ENCODE measurements at regions not wholly inside any gene's neighbourhood (a gene's known extent, or its start where the extent isn't known, plus 50 kb on each side); places are given as distances from the start of the nearest gene placed in this dataset.

DNA sequence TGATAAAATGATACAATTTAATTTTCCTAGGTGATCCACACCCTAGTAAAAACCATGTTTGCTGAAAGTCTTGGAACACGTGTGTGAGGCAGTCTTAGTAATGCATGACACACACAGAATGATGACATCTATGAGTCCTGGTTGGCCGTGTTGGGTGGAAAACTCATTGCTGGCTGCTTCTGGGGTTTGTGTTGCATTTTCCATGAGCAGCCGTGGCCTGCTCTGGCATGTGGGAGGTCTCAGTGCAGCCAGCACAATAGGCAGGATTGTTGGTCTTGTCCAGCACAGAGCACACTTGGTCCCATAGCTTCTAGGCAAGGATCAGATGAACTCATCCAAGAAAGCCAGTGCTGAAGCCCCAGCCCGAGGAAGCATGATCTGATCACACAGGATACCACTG lies 172.8 kb upstream of the UBE3A start:
- Histone ChIP-seq H3K27ac (ENCODE audit: low read length) (no peak overlapping the region), H3K79me2 (ENCODE audit: low read length) (no peaks in the 10 kb centered on the region), H3K36me3 (replicated peaks; ENCODE audit: low read depth, low read length) (no peaks in the 10 kb centered on the region), H3K4me3 (ENCODE audit: low read length) (no peak overlapping the region), H3K9ac (ENCODE audit: low read length) (no peak overlapping the region), H4K20me1 (ENCODE audit: insufficient read depth, low read length) (no peaks in the 10 kb centered on the region), H3K4me1 (ENCODE audit: low read length) (no peaks in the 10 kb centered on the region), H3K4me2 (ENCODE audit: low read length) (no peak overlapping the region), H2AFZ (ENCODE audit: low read depth, low read length) (no peak overlapping the region), H3K9me3 (ENCODE audit: insufficient read depth, low read length) (no peaks in the 10 kb centered on the region), H3K27me3 (ENCODE audit: low read depth, low read length) (no peaks in the 10 kb centered on the region)
- TF ChIP-seq EZH2phosphoT487 (IDR thresholded peaks at IDR 0.05; ENCODE audit: low read depth): no peak
- TF ChIP-seq, protein P1, sequence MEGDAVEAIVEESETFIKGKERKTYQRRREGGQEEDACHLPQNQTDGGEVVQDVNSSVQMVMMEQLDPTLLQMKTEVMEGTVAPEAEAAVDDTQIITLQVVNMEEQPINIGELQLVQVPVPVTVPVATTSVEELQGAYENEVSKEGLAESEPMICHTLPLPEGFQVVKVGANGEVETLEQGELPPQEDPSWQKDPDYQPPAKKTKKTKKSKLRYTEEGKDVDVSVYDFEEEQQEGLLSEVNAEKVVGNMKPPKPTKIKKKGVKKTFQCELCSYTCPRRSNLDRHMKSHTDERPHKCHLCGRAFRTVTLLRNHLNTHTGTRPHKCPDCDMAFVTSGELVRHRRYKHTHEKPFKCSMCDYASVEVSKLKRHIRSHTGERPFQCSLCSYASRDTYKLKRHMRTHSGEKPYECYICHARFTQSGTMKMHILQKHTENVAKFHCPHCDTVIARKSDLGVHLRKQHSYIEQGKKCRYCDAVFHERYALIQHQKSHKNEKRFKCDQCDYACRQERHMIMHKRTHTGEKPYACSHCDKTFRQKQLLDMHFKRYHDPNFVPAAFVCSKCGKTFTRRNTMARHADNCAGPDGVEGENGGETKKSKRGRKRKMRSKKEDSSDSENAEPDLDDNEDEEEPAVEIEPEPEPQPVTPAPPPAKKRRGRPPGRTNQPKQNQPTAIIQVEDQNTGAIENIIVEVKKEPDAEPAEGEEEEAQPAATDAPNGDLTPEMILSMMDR (IDR thresholded peaks at IDR 0.05; ENCODE audit: low read depth, low read length): no peak

DNA sequence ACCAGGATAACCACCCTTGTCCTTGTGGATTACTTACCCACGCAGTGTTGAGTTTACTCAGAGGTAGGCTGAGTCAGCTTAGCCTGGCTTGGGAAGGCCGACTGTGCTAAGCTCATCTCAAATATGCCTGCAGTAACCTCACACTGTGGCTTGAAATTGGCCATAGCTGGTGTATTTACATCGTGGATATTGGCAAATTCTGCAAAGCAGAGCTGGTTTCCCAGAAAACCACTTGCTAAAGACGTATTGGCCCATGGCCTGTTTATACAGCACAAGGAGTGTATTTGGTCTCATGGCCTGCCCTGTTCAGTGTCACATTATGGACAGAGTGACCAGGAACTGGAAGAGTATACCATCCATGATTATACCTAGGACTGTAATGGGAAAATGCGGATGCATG lies 170.5 kb upstream of the UBE3A start:
- Histone ChIP-seq H4K20me1 (ENCODE audit: insufficient read depth, low read length) (no peaks in the 10 kb centered on the region), H3K27me3 (ENCODE audit: low read depth, low read length) (no peaks in the 10 kb centered on the region), H3K4me3 (ENCODE audit: low read length) (no peak overlapping the region), H3K79me2 (ENCODE audit: low read length) (no peaks in the 10 kb centered on the region), H3K36me3 (replicated peaks; ENCODE audit: low read depth, low read length) (no peaks in the 10 kb centered on the region), H3K4me2 (ENCODE audit: low read length) (no peak overlapping the region), H3K27ac (ENCODE audit: low read length) (no peak overlapping the region), H2AFZ (ENCODE audit: low read depth, low read length) (no peak overlapping the region), H3K4me1 (ENCODE audit: low read length) (no peaks in the 10 kb centered on the region), H3K9me3 (ENCODE audit: insufficient read depth, low read length) (no peaks in the 10 kb centered on the region), H3K9ac (ENCODE audit: low read length) (no peak overlapping the region)
- TF ChIP-seq, protein P1 (IDR thresholded peaks at IDR 0.05; ENCODE audit: low read depth, low read length): no peak

DNA sequence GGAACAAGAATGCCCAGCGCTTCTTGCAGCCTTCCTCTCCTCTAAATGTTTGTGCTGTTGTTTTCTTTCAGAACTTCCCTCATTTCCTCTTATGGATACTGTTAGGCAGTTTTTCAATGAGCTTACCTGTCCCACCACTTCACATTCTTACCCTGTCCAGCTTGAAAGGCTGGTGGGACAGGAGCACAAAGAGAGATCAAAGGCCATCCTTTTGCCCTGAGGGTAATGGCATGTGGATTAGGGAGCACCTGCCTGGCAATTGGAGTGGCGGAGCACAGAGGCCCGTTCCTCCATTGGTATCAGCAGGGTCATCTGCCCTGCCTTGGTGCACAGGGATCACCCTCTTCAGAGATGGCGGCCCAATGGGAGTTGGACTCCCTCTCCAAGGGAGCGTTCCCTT lies 170.1 kb upstream of the UBE3A start:
- Histone ChIP-seq H3K27ac (ENCODE audit: low read length) (no peak overlapping the region), H3K36me3 (replicated peaks; ENCODE audit: low read depth, low read length) (no peaks in the 10 kb centered on the region), H2AFZ (ENCODE audit: low read depth, low read length) (no peak overlapping the region), H3K9me3 (ENCODE audit: insufficient read depth, low read length) (no peaks in the 10 kb centered on the region), H3K79me2 (ENCODE audit: low read length) (no peaks in the 10 kb centered on the region), H3K9ac (ENCODE audit: low read length) (no peak overlapping the region), H4K20me1 (ENCODE audit: insufficient read depth, low read length) (no peaks in the 10 kb centered on the region), H3K4me2 (ENCODE audit: low read length) (no peak overlapping the region), H3K4me3 (ENCODE audit: low read length) (no peak overlapping the region), H3K27me3 (ENCODE audit: low read depth, low read length) (no peaks in the 10 kb centered on the region), H3K4me1 (ENCODE audit: low read length) (no peaks in the 10 kb centered on the region)
- no peak for TF ChIP-seq EZH2phosphoT487 (IDR thresholded peaks at IDR 0.05; ENCODE audit: low read depth)
- TF ChIP-seq, protein P1 (IDR thresholded peaks at IDR 0.05; ENCODE audit: low read depth, low read length): no peak

DNA sequence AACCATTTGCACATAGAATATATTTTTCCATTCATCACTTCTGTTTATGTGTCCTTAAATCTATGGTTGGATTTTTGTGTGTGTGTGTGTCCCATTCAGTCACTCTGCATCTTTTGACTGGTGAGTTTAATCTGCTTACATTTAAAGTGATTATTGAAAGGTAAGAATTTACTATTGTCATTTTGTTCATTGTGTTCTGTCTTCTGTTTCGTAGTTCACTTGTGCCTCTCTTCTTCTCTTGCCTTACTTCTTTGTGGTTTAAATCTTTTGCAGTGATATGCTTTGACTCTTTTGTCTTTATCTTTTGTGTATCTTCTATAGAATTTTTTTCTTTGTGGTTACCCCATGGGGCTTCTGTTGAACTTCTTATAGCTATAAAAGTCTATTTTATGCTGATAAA lies 166.3 kb upstream of the UBE3A start:
- no peak for TF ChIP-seq EZH2phosphoT487 (IDR thresholded peaks at IDR 0.05; ENCODE audit: low read depth)
- TF ChIP-seq, protein P1 (IDR thresholded peaks at IDR 0.05; ENCODE audit: low read depth, low read length): no peak
- Histone ChIP-seq H3K79me2 (ENCODE audit: low read length) (no peaks in the 10 kb centered on the region), H3K27ac (ENCODE audit: low read length) (no peak overlapping the region), H3K9ac (ENCODE audit: low read length) (no peak overlapping the region), H3K36me3 (replicated peaks; ENCODE audit: low read depth, low read length) (no peaks in the 10 kb centered on the region), H3K27me3 (ENCODE audit: low read depth, low read length) (no peaks in the 10 kb centered on the region), H3K4me2 (ENCODE audit: low read length) (no peak overlapping the region), H2AFZ (ENCODE audit: low read depth, low read length) (no peak overlapping the region), H3K9me3 (ENCODE audit: insufficient read depth, low read length) (no peaks in the 10 kb centered on the region), H4K20me1 (ENCODE audit: insufficient read depth, low read length) (no peaks in the 10 kb centered on the region), H3K4me1 (ENCODE audit: low read length) (no peaks in the 10 kb centered on the region), H3K4me3 (ENCODE audit: low read length) (no peak overlapping the region)

All from OCI-LY3 (cell line).